ENCODE measurements at regions not wholly inside any gene's neighbourhood (a gene's known extent, or its start where the extent isn't known, plus 50 kb on each side); places are given as distances from the start of the nearest gene placed in this dataset.
"Not testable (repeated sequence)": the region's sequence is repeated elsewhere in the genome, so short reads cannot be mapped to it uniquely, and the experiment has no call there.

DNA sequence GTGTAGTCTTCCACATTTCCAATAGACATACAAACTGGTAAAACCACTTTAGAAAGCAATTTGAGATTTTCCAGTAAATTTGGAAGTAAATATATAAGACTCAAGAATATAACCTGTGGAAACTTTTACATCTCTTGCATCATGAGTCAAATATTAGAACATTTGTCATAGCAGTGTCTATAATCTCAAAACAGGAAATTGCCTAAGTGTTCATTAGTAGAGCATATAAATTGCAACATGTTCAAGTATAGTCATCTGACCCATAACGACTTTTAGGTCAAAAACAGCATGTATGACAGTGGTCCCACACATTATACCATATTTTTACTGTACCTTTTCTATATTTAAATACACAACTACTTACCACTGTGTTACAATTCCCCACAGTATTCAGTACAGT, 555.9 kb upstream of the VRK2 start:
- peaks cover 3% of the 10 kb centered on the region for H3K27me3 Mint-ChIP-seq (ENCODE audit: insufficient read depth, unreplicated experiment)
- H3K9me3 Mint-ChIP-seq (ENCODE audit: unreplicated experiment): peaks cover 10% of the 10 kb centered on the region
- no peak overlapping the region for H3K27ac Mint-ChIP-seq (ENCODE audit: unreplicated experiment)
- H3K4me3 Mint-ChIP-seq (ENCODE audit: unreplicated experiment): no peak overlapping the region
- H3K4me1 Mint-ChIP-seq (ENCODE audit: low read depth, unreplicated experiment): no peaks in the 10 kb centered on the region
- POLR2A ChIA-PET: no interaction called here
- intact Hi-C loops (cut with micrococcal nuclease; ENCODE audit: unreplicated experiment): loop anchor here (10.0 kb wide), 1 partner anchor 456 kb away; no protein-coding TSS in a partner anchor
- DNase-seq: no peak
- no peaks in the 10 kb centered on the region for H3K27me3 ChIP-seq (replicated peaks; ENCODE audit: control insufficient read depth, insufficient read depth, low read length)
- no peaks in the 10 kb centered on the region for H3K36me3 ChIP-seq (ENCODE audit: control insufficient read depth, insufficient read depth, low read length)
- H3K4me3 ChIP-seq (ENCODE audit: low read depth, low read length): no peak overlapping the region
- no peaks in the 10 kb centered on the region for H3K4me1 ChIP-seq
- no TSS peak for BruUV-seq (replicated peaks)
- H3K36me3 Mint-ChIP-seq (ENCODE audit: insufficient read depth, unreplicated experiment): no peaks in the 10 kb centered on the region
- TF ChIP-seq, protein P1, sequence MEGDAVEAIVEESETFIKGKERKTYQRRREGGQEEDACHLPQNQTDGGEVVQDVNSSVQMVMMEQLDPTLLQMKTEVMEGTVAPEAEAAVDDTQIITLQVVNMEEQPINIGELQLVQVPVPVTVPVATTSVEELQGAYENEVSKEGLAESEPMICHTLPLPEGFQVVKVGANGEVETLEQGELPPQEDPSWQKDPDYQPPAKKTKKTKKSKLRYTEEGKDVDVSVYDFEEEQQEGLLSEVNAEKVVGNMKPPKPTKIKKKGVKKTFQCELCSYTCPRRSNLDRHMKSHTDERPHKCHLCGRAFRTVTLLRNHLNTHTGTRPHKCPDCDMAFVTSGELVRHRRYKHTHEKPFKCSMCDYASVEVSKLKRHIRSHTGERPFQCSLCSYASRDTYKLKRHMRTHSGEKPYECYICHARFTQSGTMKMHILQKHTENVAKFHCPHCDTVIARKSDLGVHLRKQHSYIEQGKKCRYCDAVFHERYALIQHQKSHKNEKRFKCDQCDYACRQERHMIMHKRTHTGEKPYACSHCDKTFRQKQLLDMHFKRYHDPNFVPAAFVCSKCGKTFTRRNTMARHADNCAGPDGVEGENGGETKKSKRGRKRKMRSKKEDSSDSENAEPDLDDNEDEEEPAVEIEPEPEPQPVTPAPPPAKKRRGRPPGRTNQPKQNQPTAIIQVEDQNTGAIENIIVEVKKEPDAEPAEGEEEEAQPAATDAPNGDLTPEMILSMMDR (IDR thresholded peaks at IDR 0.05; ENCODE audit: insufficient read depth in 1 of 2, low read depth in 1 of 2, low read length in 1 of 2, severe bottlenecking in 1 of 2, unreplicated experiment in 1 of 2): no peak
- H3K9me3 ChIP-seq: no peaks in the 10 kb centered on the region
- CTCF ChIA-PET: no interaction called here

DNA sequence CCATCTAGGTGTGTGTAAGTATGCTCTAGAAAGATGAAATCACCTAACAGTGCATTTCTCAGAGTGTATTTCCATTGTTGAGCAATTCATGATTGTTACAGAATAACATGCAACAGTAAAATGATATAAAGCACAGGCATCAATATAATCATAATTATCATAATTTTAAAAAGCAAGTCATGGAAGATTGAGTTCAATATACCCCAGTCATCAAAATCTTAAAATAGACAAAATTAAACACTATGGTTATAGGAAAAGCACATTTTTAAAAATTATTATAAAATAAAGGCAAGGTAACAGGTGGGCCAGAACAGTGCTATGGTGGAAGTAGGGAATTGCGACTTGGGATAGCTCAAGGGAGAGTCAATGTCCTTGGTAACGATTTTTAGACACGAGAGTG, 555.4 kb upstream of the VRK2 start:
- no TSS peak for BruUV-seq (replicated peaks)
- Histone ChIP-seq H3K27me3 (replicated peaks; ENCODE audit: control insufficient read depth, insufficient read depth, low read length) (no peaks in the 10 kb centered on the region), H3K36me3 (ENCODE audit: control insufficient read depth, insufficient read depth, low read length) (no peaks in the 10 kb centered on the region), H3K4me1 (no peaks in the 10 kb centered on the region), H3K4me3 (ENCODE audit: low read depth, low read length) (no peak overlapping the region), H3K9me3 (no peaks in the 10 kb centered on the region)
- no peaks in the 10 kb centered on the region for H3K4me1 Mint-ChIP-seq (ENCODE audit: low read depth, unreplicated experiment)
- peaks cover 3% of the 10 kb centered on the region for H3K27me3 Mint-ChIP-seq (ENCODE audit: insufficient read depth, unreplicated experiment)
- peaks cover 10% of the 10 kb centered on the region for H3K9me3 Mint-ChIP-seq (ENCODE audit: unreplicated experiment)
- CTCF ChIA-PET: no interaction called here
- no peak for DNase-seq
- no peak overlapping the region for H3K4me3 Mint-ChIP-seq (ENCODE audit: unreplicated experiment)
- POLR2A ChIA-PET: no interaction called here
- H3K27ac Mint-ChIP-seq (ENCODE audit: unreplicated experiment): no peak overlapping the region
- TF ChIP-seq, protein P1 (IDR thresholded peaks at IDR 0.05; ENCODE audit: insufficient read depth in 1 of 2, low read depth in 1 of 2, low read length in 1 of 2, severe bottlenecking in 1 of 2, unreplicated experiment in 1 of 2): no peak
- H3K36me3 Mint-ChIP-seq (ENCODE audit: insufficient read depth, unreplicated experiment): no peaks in the 10 kb centered on the region
- intact Hi-C loops (cut with micrococcal nuclease; ENCODE audit: unreplicated experiment): loop anchor here (10.0 kb wide), 1 partner anchor 456 kb away; no protein-coding TSS in a partner anchor

DNA sequence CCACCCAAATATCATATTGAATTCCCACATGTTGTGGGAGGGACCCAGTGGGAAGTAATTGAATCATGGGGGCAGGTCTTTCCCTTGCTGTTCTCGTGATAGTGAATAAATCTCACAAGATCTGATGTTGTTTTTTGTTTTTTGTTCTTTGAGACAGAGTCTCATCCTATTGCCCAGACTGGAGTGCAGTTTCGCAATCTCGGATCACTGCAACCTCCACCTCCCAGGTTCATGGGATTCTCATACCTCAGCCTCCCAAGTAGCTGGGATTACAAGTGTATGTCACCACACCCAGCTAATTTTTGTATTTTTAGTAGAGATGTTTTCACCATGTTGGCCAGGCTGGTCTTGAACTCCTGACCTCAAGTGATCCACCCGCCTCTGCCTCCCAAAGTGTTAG, 552.6 kb upstream of the VRK2 start:
- H3K36me3 Mint-ChIP-seq (ENCODE audit: insufficient read depth, unreplicated experiment); H3K27me3 ChIP-seq (replicated peaks; ENCODE audit: control insufficient read depth, insufficient read depth, low read length); H3K27ac Mint-ChIP-seq (ENCODE audit: unreplicated experiment); H3K9me3 Mint-ChIP-seq (ENCODE audit: unreplicated experiment); H3K4me3 Mint-ChIP-seq (ENCODE audit: unreplicated experiment); BruUV-seq (replicated peaks); H3K27me3 Mint-ChIP-seq (ENCODE audit: insufficient read depth, unreplicated experiment); H3K4me1 Mint-ChIP-seq (ENCODE audit: low read depth, unreplicated experiment); POLR2A ChIA-PET; H3K9me3 ChIP-seq; DNase-seq; H3K4me3 ChIP-seq (ENCODE audit: low read depth, low read length); H3K4me1 ChIP-seq; CTCF ChIA-PET; H3K36me3 ChIP-seq (ENCODE audit: control insufficient read depth, insufficient read depth, low read length): not testable (repeated sequence)
- intact Hi-C loops (cut with micrococcal nuclease; ENCODE audit: unreplicated experiment): loop anchor here (10.0 kb wide), 1 partner anchor 459 kb away; no protein-coding TSS in a partner anchor

Measured in Caco-2 (cell line).